Neural progenitor cell (in vitro differentiated cells): ENCODE measurements at regions not wholly inside any gene's neighbourhood (a gene's known extent, or its start where the extent isn't known, plus 50 kb on each side); places are given as distances from the start of the nearest gene placed in this dataset.

Source experiments
- DNase-seq: peaks from one replicate; pipeline ENCODE4 v3.0.0-alpha.2; 2016; ENCODE audit warnings: low spot score
- H2AFZ ChIP-seq: fragments of 200-600 bp; sonication (generic); replicated peaks from 2 replicates; pipeline ENCODE4 v1.6.1; 2016; ENCODE audit warnings: antibody characterized with exemption
- H3F3A ChIP-seq: fragments of 200-600 bp; sonication (generic); 2 replicates; pipeline ENCODE4 v1.6.1; 2016; ENCODE audit warnings: antibody characterized with exemption, low read depth
- H3K27ac ChIP-seq: fragments of 200-600 bp; sonication (generic); 2 replicates; pipeline ENCODE4 v1.5.1; 2016; ENCODE audit warnings: mild to moderate bottlenecking
- H3K27me3 ChIP-seq: fragments of 200-600 bp; sonication (generic); 2 replicates; pipeline ENCODE4 v1.6.1; 2016; ENCODE audit warnings: mild to moderate bottlenecking, moderate library complexity
- H3K36me3 ChIP-seq: fragments of 200-600 bp; sonication (generic); 2 replicates; pipeline ENCODE4 v1.5.1; 2016
- H3K4me1 ChIP-seq: fragments of 200-600 bp; sonication (generic); 2 replicates; pipeline ENCODE4 v1.6.1; 2016; ENCODE audit warnings: mixed run types
- H3K4me2 ChIP-seq: fragments of 200-600 bp; sonication (generic); 2 replicates; pipeline ENCODE4 v1.6.1; 2016
- H3K4me3 ChIP-seq: fragments of 200-600 bp; sonication (generic); 2 replicates; pipeline ENCODE4 v1.5.1; 2016
- H3K79me2 ChIP-seq: fragments of 200-600 bp; sonication (generic); 2 replicates; pipeline ENCODE4 v1.6.1; 2016; ENCODE audit warnings: low read depth
- H3K9ac ChIP-seq: fragments of 200-600 bp; sonication (generic); 2 replicates; pipeline ENCODE4 v1.6.1; 2016
- H3K9me3 ChIP-seq: fragments of 200-600 bp; sonication (generic); 2 replicates; pipeline ENCODE4 v1.5.1; 2016; ENCODE audit warnings: low read depth
- H4K20me1 ChIP-seq: fragments of 200-600 bp; sonication (generic); 2 replicates; pipeline ENCODE4 v1.6.1; 2016; ENCODE audit warnings: low read depth
- H3K27ac Mint-ChIP-seq: 3 replicates; pipeline ENCODE4 v1.8.0; 2021; ENCODE audit warnings: mixed read lengths
- H3K27me3 Mint-ChIP-seq: 2 replicates; pipeline ENCODE4 v1.8.0; 2022; ENCODE audit warnings: low read depth, mild to moderate bottlenecking, inconsistent platforms, moderate library complexity, mixed read lengths; ENCODE audit not compliant: insufficient read depth
- H3K36me3 Mint-ChIP-seq: 3 replicates; pipeline ENCODE4 v1.8.0; 2021; ENCODE audit warnings: mixed read lengths
- H3K4me1 Mint-ChIP-seq: 3 replicates; pipeline ENCODE4 v1.8.0; 2021; ENCODE audit warnings: mixed read lengths
- H3K4me3 Mint-ChIP-seq: 3 replicates; pipeline ENCODE4 v1.8.0; 2021; ENCODE audit warnings: mild to moderate bottlenecking, moderate library complexity, mixed read lengths
- H3K9me3 Mint-ChIP-seq: 3 replicates; pipeline ENCODE4 v1.8.0; 2020; ENCODE audit warnings: mixed read lengths
- CTCF ChIP-seq: fragments of 200-600 bp; sonication (generic); IDR thresholded peaks from 2 replicates; pipeline ENCODE4 v1.5.1; 2017; ENCODE audit warnings: antibody characterized with exemption, mild to moderate bottlenecking
- EZH2 ChIP-seq: fragments of 200-600 bp; sonication (generic); IDR thresholded peaks from 2 replicates; pipeline ENCODE4 v1.6.1; 2017; ENCODE audit warnings: antibody characterized with exemption, mild to moderate bottlenecking, moderate library complexity
- EZH2phosphoT487 ChIP-seq: fragments of 200-600 bp; sonication (generic); IDR thresholded peaks from 2 replicates; pipeline ENCODE4 v1.6.1; 2017; ENCODE audit warnings: antibody characterized with exemption

GRCh38 chr5:115737452-115737851, 79.0 kb downstream of the CDO1 start:
- H3K9me3 Mint-ChIP-seq: peaks cover 6% of the 10 kb centered on the region
- Histone ChIP-seq H3K9me3 (no peaks in the 10 kb centered on the region), H3K9ac (no peak overlapping the region), H2AFZ (peak overlapping the region; percentile 87), H3K4me2 (peak overlapping the region; percentile 65), H3K27ac (peak overlapping the region; percentile 41), H4K20me1 (no peaks in the 10 kb centered on the region), H3K36me3 (no peaks in the 10 kb centered on the region), H3K4me3 (no peak overlapping the region), H3F3A (peaks cover 15% of the 10 kb centered on the region), H3K79me2 (no peaks in the 10 kb centered on the region), H3K4me1 (peaks cover 38% of the 10 kb centered on the region), H3K27me3 (no peaks in the 10 kb centered on the region)
- H3K36me3 Mint-ChIP-seq: no peaks in the 10 kb centered on the region
- H3K4me3 Mint-ChIP-seq: no peak overlapping the region
- TF ChIP-seq CTCF (no peak), EZH2phosphoT487 (no peak), EZH2 (no peak)
- DNase-seq: peak; percentile 4
- H3K4me1 Mint-ChIP-seq: peaks cover 31% of the 10 kb centered on the region
- no peak overlapping the region for H3K27ac Mint-ChIP-seq
- H3K27me3 Mint-ChIP-seq: no peaks in the 10 kb centered on the region

GRCh38 chr5:115736690-115737005, 79.8 kb downstream of the CDO1 start:
- Mint-ChIP-seq H3K4me1 (peaks cover 31% of the 10 kb centered on the region), H3K9me3 (peaks cover 2% of the 10 kb centered on the region), H3K36me3 (no peaks in the 10 kb centered on the region), H3K27me3 (no peaks in the 10 kb centered on the region), H3K27ac (no peak overlapping the region), H3K4me3 (no peak overlapping the region)
- Histone ChIP-seq H3K4me2 (peak overlapping the region; percentile 65), H4K20me1 (no peaks in the 10 kb centered on the region), H3K27me3 (no peaks in the 10 kb centered on the region), H3K9me3 (no peaks in the 10 kb centered on the region), H3K4me1 (peaks cover 38% of the 10 kb centered on the region), H3K27ac (peak overlapping the region; percentile 41), H3K79me2 (no peaks in the 10 kb centered on the region), H2AFZ (peak overlapping the region; percentile 43), H3K9ac (no peak overlapping the region), H3F3A (peaks cover 15% of the 10 kb centered on the region), H3K4me3 (no peak overlapping the region), H3K36me3 (no peaks in the 10 kb centered on the region)
- no peak for DNase-seq
- no peak for TF ChIP-seq CTCF
- no peak for TF ChIP-seq EZH2
- no peak for TF ChIP-seq EZH2phosphoT487

GRCh38 chr5:115736004-115736689, 80.3 kb downstream of the CDO1 start:
- no peaks in the 10 kb centered on the region for H3K36me3 ChIP-seq
- Mint-ChIP-seq H3K9me3 (peaks cover 2% of the 10 kb centered on the region), H3K27me3 (no peaks in the 10 kb centered on the region), H3K27ac (peak overlapping the region; percentile 55), H3K4me3 (no peak overlapping the region), H3K36me3 (no peaks in the 10 kb centered on the region), H3K4me1 (peaks cover 31% of the 10 kb centered on the region)
- no peak for DNase-seq
- no peaks in the 10 kb centered on the region for H3K79me2 ChIP-seq
- H4K20me1 ChIP-seq: no peaks in the 10 kb centered on the region
- no peak overlapping the region for H3K9ac ChIP-seq
- H3K4me1 ChIP-seq: peaks cover 38% of the 10 kb centered on the region
- H2AFZ ChIP-seq: peak overlapping the region; percentile 43
- no peaks in the 10 kb centered on the region for H3K27me3 ChIP-seq
- H3K4me2 ChIP-seq: peak overlapping the region; percentile 65
- H3K4me3 ChIP-seq: no peak overlapping the region
- no peak for TF ChIP-seq CTCF
- TF ChIP-seq EZH2: no peak
- no peak for TF ChIP-seq EZH2phosphoT487
- peaks cover 15% of the 10 kb centered on the region for H3F3A ChIP-seq
- no peak overlapping the region for H3K27ac ChIP-seq
- H3K9me3 ChIP-seq: no peaks in the 10 kb centered on the region
